Mesendoderm (in vitro differentiated cells): ENCODE measurements at regions not wholly inside any gene's neighbourhood (a gene's known extent, or its start where the extent isn't known, plus 50 kb on each side); places are given as distances from the start of the nearest gene placed in this dataset.

ENCODE experiments used
- DNase-seq: peaks from one replicate; pipeline ENCODE4 v3.0.0; 2013
- H2AK5ac ChIP-seq: 2 replicates; pipeline ENCODE4 v1.6.1; 2013; ENCODE audit warnings: low read length, inconsistent platforms
- H2BK120ac ChIP-seq: 2 replicates; pipeline ENCODE4 v1.6.1; 2013; ENCODE audit warnings: low read depth, mild to moderate bottlenecking, low read length, moderate library complexity, mixed read lengths
- H2BK15ac ChIP-seq: replicated peaks from 2 replicates; pipeline ENCODE4 v1.6.1; 2013; ENCODE audit warnings: low read depth, mild to moderate bottlenecking, moderate library complexity
- H2BK5ac ChIP-seq: 2 replicates; pipeline ENCODE4 v1.6.1; 2013; ENCODE audit warnings: low read length, inconsistent platforms
- H3K18ac ChIP-seq: 2 replicates; pipeline ENCODE4 v1.6.1; 2013; ENCODE audit warnings: mild to moderate bottlenecking, low read length, mixed read lengths
- H3K23ac ChIP-seq: one replicate; pipeline ENCODE4 v1.6.1; 2013; ENCODE audit warnings: low read length
- H3K27ac ChIP-seq: 2 replicates; pipeline ENCODE4 v1.5.1; 2013; ENCODE audit warnings: low read depth, mild to moderate bottlenecking, inconsistent platforms, low read length, moderate library complexity
- H3K27me3 ChIP-seq: 2 replicates; pipeline ENCODE4 v1.6.1; 2013; ENCODE audit warnings: low read length, control low read depth, mild to moderate bottlenecking, inconsistent platforms; ENCODE audit not compliant: insufficient read depth, poor library complexity
- H3K36me3 ChIP-seq: 2 replicates; pipeline ENCODE4 v1.6.1; 2013; ENCODE audit warnings: low read length, inconsistent platforms; ENCODE audit not compliant: control insufficient read depth, insufficient read depth
- H3K4ac ChIP-seq: one replicate; pipeline ENCODE4 v1.6.1; 2013; ENCODE audit warnings: low read depth, mild to moderate bottlenecking, low read length, moderate library complexity
- H3K4me1 ChIP-seq: 2 replicates; pipeline ENCODE4 v1.6.1; 2013; ENCODE audit warnings: low read depth, low read length, inconsistent platforms; ENCODE audit not compliant: control insufficient read depth
- H3K4me2 ChIP-seq: 2 replicates; pipeline ENCODE4 v1.6.1; 2013; ENCODE audit warnings: low read length
- H3K4me3 ChIP-seq: 2 replicates; pipeline ENCODE4 v1.5.1; 2013; ENCODE audit warnings: mild to moderate bottlenecking, low read length
- H3K56ac ChIP-seq: one replicate; pipeline ENCODE4 v1.6.1; 2013; ENCODE audit warnings: low read length
- H3K79me1 ChIP-seq: 2 replicates; pipeline ENCODE4 v1.6.1; 2013; ENCODE audit warnings: low read length, inconsistent platforms
- H3K79me2 ChIP-seq: 2 replicates; pipeline ENCODE4 v1.6.1; 2013; ENCODE audit warnings: mild to moderate bottlenecking, low read length; ENCODE audit not compliant: control insufficient read depth, insufficient read depth
- H3K9ac ChIP-seq: 2 replicates; pipeline ENCODE4 v1.6.1; 2013; ENCODE audit warnings: low read length, inconsistent platforms
- H4K5ac ChIP-seq: one replicate; pipeline ENCODE4 v1.6.1; 2013; ENCODE audit warnings: low read length
- H4K8ac ChIP-seq: one replicate; pipeline ENCODE4 v1.6.1; 2013; ENCODE audit warnings: low read depth, mild to moderate bottlenecking, control low read depth, low read length, moderate library complexity
- WGBS: extraction: QIAGEN DNeasy Blood & Tissue Kit; methylation state at CpG from one replicate; pipeline ENCODE4 v1.1.7; 2013; ENCODE audit warnings: low lambda C conversion rate, missing lambda C conversion rate; ENCODE audit not compliant: insufficient coverage; ENCODE audit errors: extremely low coverage; 5-methylcytosine and 5-hydroxymethylcytosine counted together

- peak; percentile 9 for DNase-seq
- Histone ChIP-seq H3K4me1 (no peaks in the 10 kb centered on the region), H2BK15ac (no peak overlapping the region), H3K9ac (no peak overlapping the region), H3K18ac (no peak overlapping the region), H2BK120ac (no peak overlapping the region), H2AK5ac (no peak overlapping the region), H3K79me1 (no peaks in the 10 kb centered on the region), H3K79me2 (no peaks in the 10 kb centered on the region), H4K8ac (no peak overlapping the region), H3K36me3 (no peaks in the 10 kb centered on the region), H3K27ac (no peak overlapping the region), H3K4ac (no peak overlapping the region), H4K5ac (no peak overlapping the region), H3K4me2 (no peak overlapping the region), H3K4me3 (no peak overlapping the region), H3K56ac (no peak overlapping the region), H3K27me3 (no peaks in the 10 kb centered on the region), H2BK5ac (no peak overlapping the region), H3K23ac (no peak overlapping the region)
- 100% methylated on average over 1 of the region's 5 CpGs for WGBS
Observed at GRCh38 chr4:13171292-13172057, 312.7 kb downstream of the RAB28 start.

GRCh38 chr4:13169731-13170525 lies 314.2 kb downstream of the RAB28 start:
- H3K36me3 ChIP-seq, result no peaks in the 10 kb centered on the region
- H2BK120ac ChIP-seq, result no peak overlapping the region
- DNase-seq, result no peak
- no peaks in the 10 kb centered on the region for H3K4me1 ChIP-seq
- no peak overlapping the region for H3K9ac ChIP-seq
- no peak overlapping the region for H3K4me2 ChIP-seq
- no peak overlapping the region for H3K4ac ChIP-seq
- WGBS, result no CpG with 5 or more reads among the region's 3 CpGs
- no peak overlapping the region for H3K56ac ChIP-seq
- H3K79me2 ChIP-seq, result no peaks in the 10 kb centered on the region
- H3K27me3 ChIP-seq, result no peaks in the 10 kb centered on the region
- H2BK15ac ChIP-seq, result no peak overlapping the region
- no peak overlapping the region for H3K23ac ChIP-seq
- H2BK5ac ChIP-seq, result no peak overlapping the region
- no peak overlapping the region for H4K5ac ChIP-seq
- no peak overlapping the region for H4K8ac ChIP-seq
- no peak overlapping the region for H2AK5ac ChIP-seq
- H3K18ac ChIP-seq, result no peak overlapping the region
- no peak overlapping the region for H3K27ac ChIP-seq
- no peak overlapping the region for H3K4me3 ChIP-seq
- H3K79me1 ChIP-seq, result no peaks in the 10 kb centered on the region

GRCh38 chr4:13168326-13168725 lies 315.8 kb downstream of the RAB28 start:
- H3K4ac ChIP-seq, result no peak overlapping the region
- DNase-seq, result no peak
- H3K79me1 ChIP-seq, result no peaks in the 10 kb centered on the region
- no peak overlapping the region for H2BK5ac ChIP-seq
- no peak overlapping the region for H3K18ac ChIP-seq
- H2BK120ac ChIP-seq, result no peak overlapping the region
- no peak overlapping the region for H3K9ac ChIP-seq
- no peak overlapping the region for H3K4me3 ChIP-seq
- H3K56ac ChIP-seq, result no peak overlapping the region
- no peak overlapping the region for H3K4me2 ChIP-seq
- H3K27ac ChIP-seq, result no peak overlapping the region
- no peak overlapping the region for H4K5ac ChIP-seq
- H3K4me1 ChIP-seq, result no peaks in the 10 kb centered on the region
- H4K8ac ChIP-seq, result no peak overlapping the region
- H2AK5ac ChIP-seq, result no peak overlapping the region
- no peaks in the 10 kb centered on the region for H3K79me2 ChIP-seq
- H2BK15ac ChIP-seq, result no peak overlapping the region
- no CpG with 5 or more reads among the region's 2 CpGs for WGBS
- H3K36me3 ChIP-seq, result no peaks in the 10 kb centered on the region
- H3K23ac ChIP-seq, result no peak overlapping the region
- no peaks in the 10 kb centered on the region for H3K27me3 ChIP-seq

GRCh38 chr4:13166214-13166613 lies 317.9 kb downstream of the RAB28 start:
- DNase-seq, result no peak
- Histone ChIP-seq H3K27me3 (no peaks in the 10 kb centered on the region), H3K56ac (no peak overlapping the region), H2AK5ac (no peak overlapping the region), H4K8ac (no peak overlapping the region), H3K79me1 (no peaks in the 10 kb centered on the region), H2BK120ac (no peak overlapping the region), H3K36me3 (no peaks in the 10 kb centered on the region), H3K9ac (no peak overlapping the region), H3K4me2 (no peak overlapping the region), H3K23ac (no peak overlapping the region), H3K4me1 (no peaks in the 10 kb centered on the region), H3K18ac (no peak overlapping the region), H2BK5ac (no peak overlapping the region), H3K79me2 (no peaks in the 10 kb centered on the region), H3K27ac (no peak overlapping the region), H4K5ac (no peak overlapping the region), H3K4ac (no peak overlapping the region), H3K4me3 (no peak overlapping the region), H2BK15ac (no peak overlapping the region)
- WGBS, result no CpG with 5 or more reads among the region's 2 CpGs

GRCh38 chr4:13164783-13165331 lies 319.3 kb downstream of the RAB28 start:
- Histone ChIP-seq H3K4me3 (no peak overlapping the region), H3K27ac (no peak overlapping the region)

More at GRCh38 chr4:13164783-13165331, 319.3 kb downstream of the RAB28 start:
- no peaks in the 10 kb centered on the region for H3K27me3 ChIP-seq
- H3K9ac ChIP-seq, result no peak overlapping the region
- DNase-seq, result no peak
- H4K5ac ChIP-seq, result no peak overlapping the region
- no peak overlapping the region for H2BK120ac ChIP-seq
- no peak overlapping the region for H2BK15ac ChIP-seq
- no peak overlapping the region for H4K8ac ChIP-seq
- no peak overlapping the region for H3K23ac ChIP-seq
- no peak overlapping the region for H2AK5ac ChIP-seq
- H3K36me3 ChIP-seq, result no peaks in the 10 kb centered on the region
- H3K4ac ChIP-seq, result no peak overlapping the region
- no CpG with 5 or more reads among the region's 6 CpGs for WGBS
- no peaks in the 10 kb centered on the region for H3K4me1 ChIP-seq
- no peaks in the 10 kb centered on the region for H3K79me2 ChIP-seq
- H3K56ac ChIP-seq, result no peak overlapping the region
- no peak overlapping the region for H2BK5ac ChIP-seq
- no peaks in the 10 kb centered on the region for H3K79me1 ChIP-seq
- H3K4me2 ChIP-seq, result no peak overlapping the region
- H3K18ac ChIP-seq, result no peak overlapping the region
